H9 (cell line): ENCODE measurements at regions not wholly inside any gene's neighbourhood (a gene's known extent, or its start where the extent isn't known, plus 50 kb on each side); places are given as distances from the start of the nearest gene placed in this dataset.

Source experiments
- DNase-seq: peaks from one replicate; pipeline ENCODE4 v3.0.0-alpha.2; 2017
- H2AFZ ChIP-seq: one replicate; pipeline ENCODE4 v1.6.1; 2013; ENCODE audit warnings: mild to moderate bottlenecking, low read length, control low read depth, moderate library complexity
- H2AK5ac ChIP-seq: 2 replicates; pipeline ENCODE4 v1.6.1; 2013; ENCODE audit warnings: low read length, control low read depth, mixed read lengths; ENCODE audit not compliant: insufficient read length
- H2BK120ac ChIP-seq: one replicate; pipeline ENCODE4 v1.6.1; 2013; ENCODE audit warnings: low read depth, mild to moderate bottlenecking, low read length, control low read depth, inconsistent platforms; ENCODE audit not compliant: poor library complexity, severe bottlenecking
- H2BK12ac ChIP-seq: 2 replicates; pipeline ENCODE4 v1.6.1; 2013; ENCODE audit warnings: low read length, control low read depth, mixed read lengths, low read depth; ENCODE audit not compliant: insufficient read length
- H2BK15ac ChIP-seq: 2 replicates; pipeline ENCODE4 v1.6.1; 2013; ENCODE audit warnings: low read depth, low read length, control low read depth
- H2BK20ac ChIP-seq: one replicate; pipeline ENCODE4 v1.6.1; 2013; ENCODE audit warnings: low read depth, mild to moderate bottlenecking, low read length, control low read depth, inconsistent platforms; ENCODE audit not compliant: poor library complexity, severe bottlenecking
- H2BK5ac ChIP-seq: 2 replicates; pipeline ENCODE4 v1.6.1; 2013; ENCODE audit warnings: low read length, control low read depth, mixed read lengths; ENCODE audit not compliant: insufficient read length
- H3K14ac ChIP-seq: 2 replicates; pipeline ENCODE4 v1.6.1; 2013; ENCODE audit warnings: low read length, control low read depth; ENCODE audit not compliant: insufficient read depth
- H3K18ac ChIP-seq: 2 replicates; pipeline ENCODE4 v1.6.1; 2013; ENCODE audit warnings: low read depth, mild to moderate bottlenecking, mixed read lengths, low read length, control low read depth; ENCODE audit not compliant: insufficient read length
- H3K23ac ChIP-seq: 2 replicates; pipeline ENCODE4 v1.6.1; 2013; ENCODE audit warnings: low read length, control low read depth, mixed read lengths, low read depth; ENCODE audit not compliant: insufficient read length
- H3K23me2 ChIP-seq: 2 replicates; pipeline ENCODE4 v1.6.1; 2013; ENCODE audit warnings: low read depth, mild to moderate bottlenecking, mixed read lengths, low read length, control low read depth; ENCODE audit not compliant: insufficient read length, poor library complexity, severe bottlenecking
- H3K27ac ChIP-seq: 2 replicates; pipeline ENCODE4 v1.5.1; 2013; ENCODE audit warnings: low read length, control low read depth, mixed read lengths, low read depth; ENCODE audit not compliant: insufficient read length
- H3K27me3 ChIP-seq: 2 replicates; pipeline ENCODE4 v1.6.1; 2013; ENCODE audit warnings: low read length, control low read depth, inconsistent platforms; ENCODE audit not compliant: insufficient read depth
- H3K4ac ChIP-seq: 2 replicates; pipeline ENCODE4 v1.6.1; 2013; ENCODE audit warnings: low read depth, mild to moderate bottlenecking, control low read depth, inconsistent platforms, low read length, moderate library complexity
- H3K4me1 ChIP-seq: 2 replicates; pipeline ENCODE4 v1.6.1; 2013; ENCODE audit warnings: low read length, control low read depth, inconsistent platforms; ENCODE audit not compliant: insufficient read depth
- H3K4me2 ChIP-seq: 2 replicates; pipeline ENCODE4 v1.6.1; 2013; ENCODE audit warnings: low read length, control low read depth, mixed read lengths; ENCODE audit not compliant: insufficient read length, insufficient read depth
- H3K56ac ChIP-seq: 2 replicates; pipeline ENCODE4 v1.6.1; 2013; ENCODE audit warnings: low read depth, mild to moderate bottlenecking, mixed read lengths, low read length, control low read depth; ENCODE audit not compliant: insufficient read length
- H3K79me1 ChIP-seq: 2 replicates; pipeline ENCODE4 v1.6.1; 2013; ENCODE audit warnings: low read depth, mild to moderate bottlenecking, moderate library complexity, low read length, control low read depth, inconsistent platforms; ENCODE audit not compliant: insufficient read depth, poor library complexity, severe bottlenecking
- H3K79me2 ChIP-seq: 2 replicates; pipeline ENCODE4 v1.6.1; 2013; ENCODE audit warnings: low read length, control low read depth, inconsistent platforms; ENCODE audit not compliant: insufficient read depth
- H3K9ac ChIP-seq: 2 replicates; pipeline ENCODE4 v1.6.1; 2013; ENCODE audit warnings: low read length, control low read depth, mixed read lengths; ENCODE audit not compliant: insufficient read length; ENCODE audit errors: extremely low read depth
- H3K9me3 ChIP-seq: one replicate; pipeline ENCODE4 v1.6.1; 2013; ENCODE audit warnings: low read depth, low read length, inconsistent platforms; ENCODE audit not compliant: control insufficient read depth
- H3T11ph ChIP-seq: one replicate; pipeline ENCODE4 v1.6.1; 2013; ENCODE audit warnings: mild to moderate bottlenecking, low read length, control low read depth, inconsistent platforms
- H4K20me1 ChIP-seq: one replicate; pipeline ENCODE4 v1.6.1; 2013; ENCODE audit not compliant: control insufficient read depth, insufficient read length, insufficient read depth
- H4K5ac ChIP-seq: 2 replicates; pipeline ENCODE4 v1.6.1; 2013; ENCODE audit warnings: low read depth, mild to moderate bottlenecking, mixed read lengths, low read length, control low read depth; ENCODE audit not compliant: insufficient read length
- H4K8ac ChIP-seq: replicated peaks from 2 replicates; pipeline ENCODE4 v1.6.1; 2013; ENCODE audit warnings: low read length, control low read depth, mixed read lengths, low read depth; ENCODE audit not compliant: insufficient read length
- H4K91ac ChIP-seq: 2 replicates; pipeline ENCODE4 v1.6.1; 2013; ENCODE audit warnings: low read depth, mild to moderate bottlenecking, moderate library complexity, mixed read lengths, low read length, control low read depth; ENCODE audit not compliant: insufficient read length
- H3K27ac Mint-ChIP-seq, 3 experiments: 2 replicates in 2 of 3; 3 replicates in 1 of 3; pipeline ENCODE4 v1.8.0; 2020 to 2021; ENCODE audit warnings: mixed read lengths in 3 of 3, mild to moderate bottlenecking in 1 of 3, moderate library complexity in 1 of 3
- H3K27me3 Mint-ChIP-seq: 2 replicates; pipeline ENCODE4 v1.8.0; 2021; ENCODE audit warnings: low read depth, mild to moderate bottlenecking, moderate library complexity, mixed read lengths
- H3K36me3 Mint-ChIP-seq, 3 experiments: 2 replicates in 2 of 3; 3 replicates in 1 of 3; pipeline ENCODE4 v1.8.0; 2020 to 2021; ENCODE audit warnings: low read depth in 3 of 3, mixed read lengths in 3 of 3; ENCODE audit not compliant: insufficient read depth in 1 of 3
- H3K4me1 Mint-ChIP-seq, 2 experiments: 2 replicates each; pipeline ENCODE4 v1.8.0; 2020; ENCODE audit warnings: mixed read lengths in 2 of 2
- H3K4me3 Mint-ChIP-seq, 2 experiments: 2 replicates in 1 of 2; 3 replicates in 1 of 2; pipeline ENCODE4 v1.8.0; 2020 to 2021; ENCODE audit warnings: mild to moderate bottlenecking in 2 of 2, mixed read lengths in 2 of 2, moderate library complexity in 1 of 2
- H3K9me3 Mint-ChIP-seq, 2 experiments: 2 replicates in 1 of 2; 3 replicates in 1 of 2; pipeline ENCODE4 v1.8.0; 2020; ENCODE audit warnings: mild to moderate bottlenecking in 2 of 2, mixed read lengths in 2 of 2, moderate library complexity in 1 of 2
- WGBS: extraction: QIAGEN DNeasy Blood & Tissue Kit; methylation state at CpG from one replicate; pipeline ENCODE4 v1.1.7; 2013; ENCODE audit warnings: missing lambda C conversion rate, low lambda C conversion rate, mixed read lengths; ENCODE audit not compliant: insufficient read length; ENCODE audit errors: extremely low coverage; 5-methylcytosine and 5-hydroxymethylcytosine counted together
- TF ChIP-seq, protein P1 (sequence below): fragments of 200-600 bp; sonication (generic); conservative IDR thresholded peaks from 3 replicates; pipeline ENCODE4 v1.8.0; 2021; ENCODE audit warnings: antibody characterized with exemption, mild to moderate bottlenecking

DNA sequence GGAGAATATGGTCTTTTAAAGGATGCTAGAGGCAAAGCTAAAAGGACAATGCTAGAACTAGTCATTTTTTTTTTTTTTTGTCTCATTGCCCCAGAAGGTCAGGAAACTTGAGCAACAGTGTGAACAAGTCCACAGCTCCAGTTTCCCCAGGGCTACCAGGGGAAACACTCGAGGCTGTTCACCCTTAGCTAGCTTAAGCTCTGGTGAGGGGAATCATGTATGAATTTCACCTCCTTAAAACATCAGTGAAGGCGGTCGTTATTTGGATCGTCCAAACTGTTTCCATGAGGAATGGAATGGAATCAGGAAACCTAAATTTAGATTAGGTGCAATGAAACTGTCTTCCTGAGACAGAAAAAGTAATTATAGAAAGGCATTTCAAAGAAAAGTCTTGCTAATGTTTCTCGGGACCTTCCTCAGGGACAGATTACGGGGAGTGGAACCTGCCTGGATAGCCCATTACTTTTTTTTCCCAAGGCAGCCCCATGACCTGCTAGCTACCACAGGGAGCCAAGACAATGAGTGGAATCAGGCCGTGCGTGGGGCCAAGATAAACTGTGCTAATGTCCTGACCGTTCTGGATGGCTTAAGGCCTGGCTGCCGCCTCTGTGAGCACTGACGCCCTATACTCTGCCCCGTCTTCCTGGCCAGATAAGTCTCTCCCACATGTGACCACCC, 164.8 kb upstream of the SGK1 start:
- Mint-ChIP-seq H3K36me3 (no peaks in the 10 kb centered on the region), H3K9me3 (no peaks in the 10 kb centered on the region)
- no peak overlapping the region for H4K91ac ChIP-seq

More for the DNA sequence above, 164.8 kb upstream of the SGK1 start:
- no peak for DNase-seq
- H2BK15ac ChIP-seq: no peak overlapping the region
- H3K18ac ChIP-seq: no peak overlapping the region
- no peak overlapping the region for H3K23ac ChIP-seq
- peaks cover 11% of the 10 kb centered on the region in 2 experiments for H3K4me1 Mint-ChIP-seq
- no peak overlapping the region for H2AK5ac ChIP-seq
- no peak overlapping the region for H3K14ac ChIP-seq
- no CpG with 5 or more reads among the region's 12 CpGs for WGBS
- H3K4me3 Mint-ChIP-seq: no peak overlapping the region
- no peaks in the 10 kb centered on the region for H3K79me2 ChIP-seq
- no peak overlapping the region for H2AFZ ChIP-seq
- no peaks in the 10 kb centered on the region; the same call in 1 of the 2 replicates for H3K27me3 Mint-ChIP-seq
- no peak overlapping the region for H3K9ac ChIP-seq
- H3K56ac ChIP-seq: no peak overlapping the region
- no peak overlapping the region for H4K8ac ChIP-seq
- H4K20me1 ChIP-seq: no peaks in the 10 kb centered on the region
- no peaks in the 10 kb centered on the region for H3K27me3 ChIP-seq
- no peak overlapping the region for H3K27ac Mint-ChIP-seq
- no peaks in the 10 kb centered on the region for H3K23me2 ChIP-seq
- H3K4me2 ChIP-seq: no peak overlapping the region
- H3K27ac ChIP-seq: no peak overlapping the region
- no peak overlapping the region for H2BK20ac ChIP-seq
- no peaks in the 10 kb centered on the region for H3K9me3 ChIP-seq
- TF ChIP-seq, protein P1, sequence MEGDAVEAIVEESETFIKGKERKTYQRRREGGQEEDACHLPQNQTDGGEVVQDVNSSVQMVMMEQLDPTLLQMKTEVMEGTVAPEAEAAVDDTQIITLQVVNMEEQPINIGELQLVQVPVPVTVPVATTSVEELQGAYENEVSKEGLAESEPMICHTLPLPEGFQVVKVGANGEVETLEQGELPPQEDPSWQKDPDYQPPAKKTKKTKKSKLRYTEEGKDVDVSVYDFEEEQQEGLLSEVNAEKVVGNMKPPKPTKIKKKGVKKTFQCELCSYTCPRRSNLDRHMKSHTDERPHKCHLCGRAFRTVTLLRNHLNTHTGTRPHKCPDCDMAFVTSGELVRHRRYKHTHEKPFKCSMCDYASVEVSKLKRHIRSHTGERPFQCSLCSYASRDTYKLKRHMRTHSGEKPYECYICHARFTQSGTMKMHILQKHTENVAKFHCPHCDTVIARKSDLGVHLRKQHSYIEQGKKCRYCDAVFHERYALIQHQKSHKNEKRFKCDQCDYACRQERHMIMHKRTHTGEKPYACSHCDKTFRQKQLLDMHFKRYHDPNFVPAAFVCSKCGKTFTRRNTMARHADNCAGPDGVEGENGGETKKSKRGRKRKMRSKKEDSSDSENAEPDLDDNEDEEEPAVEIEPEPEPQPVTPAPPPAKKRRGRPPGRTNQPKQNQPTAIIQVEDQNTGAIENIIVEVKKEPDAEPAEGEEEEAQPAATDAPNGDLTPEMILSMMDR: no peak
- H3K79me1 ChIP-seq: no peaks in the 10 kb centered on the region
- H3K4me1 ChIP-seq: no peaks in the 10 kb centered on the region; the same call in 1 of the 2 replicates
- no peak overlapping the region for H2BK5ac ChIP-seq
- no peak overlapping the region for H2BK120ac ChIP-seq
- no peak overlapping the region for H3K4ac ChIP-seq
- H4K5ac ChIP-seq: no peak overlapping the region
- H2BK12ac ChIP-seq: no peak overlapping the region
- no peak overlapping the region for H3T11ph ChIP-seq
